OCI-LY7 (cell line): ENCODE measurements at regions not wholly inside any gene's neighbourhood (a gene's known extent, or its start where the extent isn't known, plus 50 kb on each side); places are given as distances from the start of the nearest gene placed in this dataset.

ENCODE experiments used
- BruUV-seq: library from RNA; stranded (reverse); fragments of 400-500 nt; replicated peaks from 2 replicates; lab custom pipeline; 2021; lab: Mats Ljungman, UMichigan
- CTCF ChIA-PET: fragments of 300-600 bp; sonication (Branson Sonifier 250); formaldehyde crosslinking; loops from one replicate; lab custom pipeline; 2022; ENCODE audit warnings: antibody characterized with exemption; ENCODE audit not compliant: unreplicated experiment; lab: Charles Lee
- POLR2A ChIA-PET: fragments of 300-600 bp; sonication (Branson Sonifier 250); formaldehyde crosslinking; loops from one replicate; lab custom pipeline; 2022; ENCODE audit warnings: antibody characterized with exemption; lab: Charles Lee
- DNase-seq: peaks from one replicate; pipeline ENCODE4 v3.0.0-alpha.2; 2015; ENCODE audit warnings: low spot score
- H2AFZ ChIP-seq: fragments of 200-600 bp; sonication (generic), shearing (Covaris generic); 2 replicates; pipeline ENCODE4 v1.6.1; 2014; ENCODE audit warnings: mild to moderate bottlenecking, antibody characterized with exemption, low read length, moderate library complexity
- H3K27ac ChIP-seq: fragments of 200-600 bp; sonication (generic); 2 replicates; pipeline ENCODE4 v1.5.1; 2014; ENCODE audit warnings: mixed run types, low read depth, mild to moderate bottlenecking, moderate library complexity, low read length, inconsistent platforms; ENCODE audit not compliant: poor library complexity, severe bottlenecking
- H3K36me3 ChIP-seq: fragments of 200-600 bp; sonication (generic); 2 replicates; pipeline ENCODE4 v1.6.1; 2014; ENCODE audit warnings: mild to moderate bottlenecking, antibody characterized with exemption, low read length, moderate library complexity, mixed read lengths; ENCODE audit not compliant: insufficient read depth
- H3K4me1 ChIP-seq: fragments of 200-600 bp; sonication (generic); 2 replicates; pipeline ENCODE4 v1.5.1; 2014; ENCODE audit warnings: mild to moderate bottlenecking, low read length; ENCODE audit not compliant: insufficient read depth, poor library complexity, severe bottlenecking
- H3K4me2 ChIP-seq: fragments of 200-600 bp; sonication (generic); 2 replicates; pipeline ENCODE4 v1.6.1; 2014; ENCODE audit warnings: mild to moderate bottlenecking, low read length
- H3K4me3 ChIP-seq: fragments of 200-600 bp; sonication (generic); 2 replicates; pipeline ENCODE4 v1.5.1; 2014; ENCODE audit warnings: mild to moderate bottlenecking, low read depth, low read length; ENCODE audit not compliant: poor library complexity, severe bottlenecking
- H3K79me2 ChIP-seq: fragments of 200-600 bp; sonication (generic); 2 replicates; pipeline ENCODE4 v1.6.1; 2016; ENCODE audit warnings: low read depth, mild to moderate bottlenecking, low read length, moderate library complexity, mixed read lengths; ENCODE audit not compliant: insufficient read depth
- H3K9me2 ChIP-seq: fragments of 200-600 bp; sonication (generic); 2 replicates; pipeline ENCODE4 v1.6.1; 2016; ENCODE audit warnings: mild to moderate bottlenecking, low read length, mixed read lengths; ENCODE audit not compliant: insufficient read depth
- H3K9me3 ChIP-seq: fragments of 200-600 bp; sonication (generic); 2 replicates; pipeline ENCODE4 v1.6.1; 2014; ENCODE audit warnings: mild to moderate bottlenecking, mixed run types, low read length, mixed read lengths
- H4K20me1 ChIP-seq: fragments of 200-600 bp; sonication (generic); 2 replicates; pipeline ENCODE4 v1.6.1; 2014; ENCODE audit warnings: mild to moderate bottlenecking, antibody characterized with exemption, low read length, moderate library complexity, mixed read lengths; ENCODE audit not compliant: insufficient read depth
- EZH2phosphoT487 ChIP-seq: fragments of 200-600 bp; sonication (generic); IDR thresholded peaks from 2 replicates; pipeline ENCODE4 v1.6.1; 2018; ENCODE audit warnings: low read depth, borderline replicate concordance, mild to moderate bottlenecking, mixed run types, antibody characterized with exemption, low read length, moderate library complexity, mixed read lengths
- intact Hi-C: fragments of 100-400 bp; cut with micrococcal nuclease; formaldehyde crosslinking; loops from one replicate; pipeline ENCODE4 v1.10.0; 2022; ENCODE audit not compliant: unreplicated experiment
- TF ChIP-seq, protein P1 (sequence below): fragments of 200-600 bp; sonication (generic); conservative IDR thresholded peaks from 2 replicates; pipeline ENCODE4 v1.5.1; 2014; ENCODE audit warnings: mild to moderate bottlenecking, antibody characterized with exemption, low read length, moderate library complexity, mixed read lengths

DNA sequence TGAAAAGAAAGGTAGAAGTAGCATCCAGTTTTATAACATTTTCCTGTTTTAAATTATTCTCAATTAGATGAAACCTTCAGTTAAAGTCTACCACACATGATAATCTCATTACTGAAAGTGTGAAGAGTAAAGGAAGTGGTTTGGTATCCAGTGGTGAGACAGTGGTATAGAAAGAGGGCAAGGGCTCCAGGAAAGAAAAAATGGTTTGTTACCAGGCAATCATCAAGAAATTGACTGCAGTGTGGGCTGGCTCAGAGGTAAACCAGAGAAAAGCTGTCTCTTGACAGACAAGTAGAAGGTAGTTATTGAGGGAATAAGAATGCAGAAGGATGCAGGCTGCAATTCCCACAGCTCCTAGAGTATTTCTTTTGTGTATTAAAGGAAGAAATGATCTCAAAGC, 406.2 kb downstream of the TLL1 start:
- no peaks in the 10 kb centered on the region for H4K20me1 ChIP-seq
- TF ChIP-seq EZH2phosphoT487: no peak
- TF ChIP-seq, protein P1, sequence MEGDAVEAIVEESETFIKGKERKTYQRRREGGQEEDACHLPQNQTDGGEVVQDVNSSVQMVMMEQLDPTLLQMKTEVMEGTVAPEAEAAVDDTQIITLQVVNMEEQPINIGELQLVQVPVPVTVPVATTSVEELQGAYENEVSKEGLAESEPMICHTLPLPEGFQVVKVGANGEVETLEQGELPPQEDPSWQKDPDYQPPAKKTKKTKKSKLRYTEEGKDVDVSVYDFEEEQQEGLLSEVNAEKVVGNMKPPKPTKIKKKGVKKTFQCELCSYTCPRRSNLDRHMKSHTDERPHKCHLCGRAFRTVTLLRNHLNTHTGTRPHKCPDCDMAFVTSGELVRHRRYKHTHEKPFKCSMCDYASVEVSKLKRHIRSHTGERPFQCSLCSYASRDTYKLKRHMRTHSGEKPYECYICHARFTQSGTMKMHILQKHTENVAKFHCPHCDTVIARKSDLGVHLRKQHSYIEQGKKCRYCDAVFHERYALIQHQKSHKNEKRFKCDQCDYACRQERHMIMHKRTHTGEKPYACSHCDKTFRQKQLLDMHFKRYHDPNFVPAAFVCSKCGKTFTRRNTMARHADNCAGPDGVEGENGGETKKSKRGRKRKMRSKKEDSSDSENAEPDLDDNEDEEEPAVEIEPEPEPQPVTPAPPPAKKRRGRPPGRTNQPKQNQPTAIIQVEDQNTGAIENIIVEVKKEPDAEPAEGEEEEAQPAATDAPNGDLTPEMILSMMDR: no peak
- no peak for DNase-seq
- H3K9me3 ChIP-seq: no peaks in the 10 kb centered on the region
- no peaks in the 10 kb centered on the region for H3K4me1 ChIP-seq
- H3K4me3 ChIP-seq: no peak overlapping the region
- no peaks in the 10 kb centered on the region for H3K79me2 ChIP-seq
- intact Hi-C loops: no loop called here
- ChIA-PET POLR2A (no interaction called here), CTCF (no interaction called here)
- H3K9me2 ChIP-seq: no peaks in the 10 kb centered on the region
- H3K36me3 ChIP-seq: no peaks in the 10 kb centered on the region
- BruUV-seq: no TSS peak
- H3K4me2 ChIP-seq: no peak overlapping the region
- H2AFZ ChIP-seq: no peak overlapping the region
- H3K27ac ChIP-seq: no peak overlapping the region

DNA sequence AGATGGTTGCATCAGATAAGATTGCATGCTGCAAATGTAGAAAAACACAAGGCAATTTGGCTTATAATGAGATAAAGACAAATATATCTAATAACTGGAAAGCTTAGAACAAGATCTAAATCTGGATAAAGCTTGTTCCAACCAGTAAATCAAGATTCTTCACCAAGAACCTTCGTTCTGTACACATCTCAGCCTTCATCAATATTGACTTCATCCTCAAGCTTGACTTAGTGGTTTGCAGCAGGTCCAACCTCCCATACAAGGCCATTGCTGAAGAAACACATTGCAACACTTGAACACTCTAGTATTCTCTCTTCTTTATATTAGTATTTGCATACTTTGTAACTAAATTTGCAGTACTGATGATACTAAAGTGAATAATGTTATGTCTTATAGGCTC, 407.6 kb downstream of the TLL1 start:
- Histone ChIP-seq H4K20me1 (no peaks in the 10 kb centered on the region), H3K9me3 (no peaks in the 10 kb centered on the region), H3K4me3 (no peak overlapping the region), H3K9me2 (no peaks in the 10 kb centered on the region), H2AFZ (no peak overlapping the region), H3K79me2 (no peaks in the 10 kb centered on the region), H3K27ac (no peak overlapping the region), H3K4me1 (no peaks in the 10 kb centered on the region), H3K36me3 (no peaks in the 10 kb centered on the region), H3K4me2 (no peak overlapping the region)
- TF ChIP-seq EZH2phosphoT487: no peak
- TF ChIP-seq, protein P1: no peak
- intact Hi-C loops: no loop called here
- no TSS peak for BruUV-seq
- POLR2A ChIA-PET: no interaction called here
- DNase-seq: no peak
- CTCF ChIA-PET: no interaction called here

DNA sequence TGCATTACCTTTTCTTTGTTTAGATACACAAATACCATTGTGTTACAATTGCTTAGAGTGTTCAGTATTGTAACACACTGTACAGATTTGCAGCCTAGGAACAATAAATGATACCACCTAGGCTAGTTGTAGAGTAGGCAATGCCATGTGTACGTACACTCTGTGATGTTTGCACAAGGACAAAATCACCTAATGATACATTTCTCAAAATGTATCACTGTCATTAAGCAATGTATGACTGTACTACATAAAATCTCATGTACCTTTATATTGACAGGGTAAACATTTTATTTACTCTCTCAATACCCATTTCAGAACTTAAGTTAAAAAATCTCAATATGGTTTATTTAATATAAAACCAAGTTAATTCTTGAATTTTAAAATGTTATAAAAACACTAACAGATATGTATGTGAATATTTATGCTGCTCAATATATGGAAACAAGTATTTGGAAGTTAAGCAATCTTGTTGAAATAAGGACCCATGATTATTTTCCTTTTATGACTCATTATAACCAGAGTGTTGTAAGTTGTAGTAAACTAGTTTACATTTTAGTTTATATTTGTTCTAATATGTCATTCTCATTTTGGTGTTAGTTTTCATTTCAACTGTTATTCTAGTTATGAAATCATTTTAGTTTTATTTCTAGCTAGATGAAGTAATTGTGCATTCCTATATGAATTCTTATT, 409.2 kb downstream of the TLL1 start:
- Histone ChIP-seq H2AFZ (no peak overlapping the region), H3K4me1 (no peaks in the 10 kb centered on the region), H3K9me2 (no peaks in the 10 kb centered on the region), H3K9me3 (no peaks in the 10 kb centered on the region), H3K4me2 (no peak overlapping the region), H3K27ac (no peak overlapping the region), H3K4me3 (no peak overlapping the region), H3K79me2 (no peaks in the 10 kb centered on the region), H3K36me3 (no peaks in the 10 kb centered on the region), H4K20me1 (no peaks in the 10 kb centered on the region)
- POLR2A ChIA-PET: no interaction called here
- TF ChIP-seq EZH2phosphoT487: no peak
- TF ChIP-seq, protein P1: no peak
- intact Hi-C loops: no loop called here
- no peak for DNase-seq
- BruUV-seq: no TSS peak
- CTCF ChIA-PET: no interaction called here
